OCI-LY7 (cell line): ENCODE measurements at regions not wholly inside any gene's neighbourhood (a gene's known extent, or its start where the extent isn't known, plus 50 kb on each side); places are given as distances from the start of the nearest gene placed in this dataset.

Experiments used
- BruUV-seq: library from RNA; stranded (reverse); fragments of 400-500 nt; replicated peaks from 2 replicates; lab custom pipeline; 2021; lab: Mats Ljungman, UMichigan
- CTCF ChIA-PET: fragments of 300-600 bp; sonication (Branson Sonifier 250); formaldehyde crosslinking; loops from one replicate; lab custom pipeline; 2022; ENCODE audit warnings: antibody characterized with exemption; ENCODE audit not compliant: unreplicated experiment; lab: Charles Lee
- POLR2A ChIA-PET: fragments of 300-600 bp; sonication (Branson Sonifier 250); formaldehyde crosslinking; loops from one replicate; lab custom pipeline; 2022; ENCODE audit warnings: antibody characterized with exemption; lab: Charles Lee
- DNase-seq: peaks from one replicate; pipeline ENCODE4 v3.0.0-alpha.2; 2015; ENCODE audit warnings: low spot score
- H2AFZ ChIP-seq: fragments of 200-600 bp; sonication (generic), shearing (Covaris generic); 2 replicates; pipeline ENCODE4 v1.6.1; 2014; ENCODE audit warnings: mild to moderate bottlenecking, antibody characterized with exemption, low read length, moderate library complexity
- H3K27ac ChIP-seq: fragments of 200-600 bp; sonication (generic); 2 replicates; pipeline ENCODE4 v1.5.1; 2014; ENCODE audit warnings: mixed run types, low read depth, mild to moderate bottlenecking, moderate library complexity, low read length, inconsistent platforms; ENCODE audit not compliant: poor library complexity, severe bottlenecking
- H3K36me3 ChIP-seq: fragments of 200-600 bp; sonication (generic); 2 replicates; pipeline ENCODE4 v1.6.1; 2014; ENCODE audit warnings: mild to moderate bottlenecking, antibody characterized with exemption, low read length, moderate library complexity, mixed read lengths; ENCODE audit not compliant: insufficient read depth
- H3K4me1 ChIP-seq: fragments of 200-600 bp; sonication (generic); 2 replicates; pipeline ENCODE4 v1.5.1; 2014; ENCODE audit warnings: mild to moderate bottlenecking, low read length; ENCODE audit not compliant: insufficient read depth, poor library complexity, severe bottlenecking
- H3K4me2 ChIP-seq: fragments of 200-600 bp; sonication (generic); 2 replicates; pipeline ENCODE4 v1.6.1; 2014; ENCODE audit warnings: mild to moderate bottlenecking, low read length
- H3K4me3 ChIP-seq: fragments of 200-600 bp; sonication (generic); 2 replicates; pipeline ENCODE4 v1.5.1; 2014; ENCODE audit warnings: mild to moderate bottlenecking, low read depth, low read length; ENCODE audit not compliant: poor library complexity, severe bottlenecking
- H3K79me2 ChIP-seq: fragments of 200-600 bp; sonication (generic); 2 replicates; pipeline ENCODE4 v1.6.1; 2016; ENCODE audit warnings: low read depth, mild to moderate bottlenecking, low read length, moderate library complexity, mixed read lengths; ENCODE audit not compliant: insufficient read depth
- H3K9me2 ChIP-seq: fragments of 200-600 bp; sonication (generic); 2 replicates; pipeline ENCODE4 v1.6.1; 2016; ENCODE audit warnings: mild to moderate bottlenecking, low read length, mixed read lengths; ENCODE audit not compliant: insufficient read depth
- H3K9me3 ChIP-seq: fragments of 200-600 bp; sonication (generic); 2 replicates; pipeline ENCODE4 v1.6.1; 2014; ENCODE audit warnings: mild to moderate bottlenecking, mixed run types, low read length, mixed read lengths
- H4K20me1 ChIP-seq: fragments of 200-600 bp; sonication (generic); 2 replicates; pipeline ENCODE4 v1.6.1; 2014; ENCODE audit warnings: mild to moderate bottlenecking, antibody characterized with exemption, low read length, moderate library complexity, mixed read lengths; ENCODE audit not compliant: insufficient read depth
- EZH2phosphoT487 ChIP-seq: fragments of 200-600 bp; sonication (generic); IDR thresholded peaks from 2 replicates; pipeline ENCODE4 v1.6.1; 2018; ENCODE audit warnings: low read depth, borderline replicate concordance, mild to moderate bottlenecking, mixed run types, antibody characterized with exemption, low read length, moderate library complexity, mixed read lengths
- intact Hi-C: fragments of 100-400 bp; cut with micrococcal nuclease; formaldehyde crosslinking; loops from one replicate; pipeline ENCODE4 v1.10.0; 2022; ENCODE audit not compliant: unreplicated experiment
- TF ChIP-seq, protein P1 (sequence below): fragments of 200-600 bp; sonication (generic); conservative IDR thresholded peaks from 2 replicates; pipeline ENCODE4 v1.5.1; 2014; ENCODE audit warnings: mild to moderate bottlenecking, antibody characterized with exemption, low read length, moderate library complexity, mixed read lengths

DNA sequence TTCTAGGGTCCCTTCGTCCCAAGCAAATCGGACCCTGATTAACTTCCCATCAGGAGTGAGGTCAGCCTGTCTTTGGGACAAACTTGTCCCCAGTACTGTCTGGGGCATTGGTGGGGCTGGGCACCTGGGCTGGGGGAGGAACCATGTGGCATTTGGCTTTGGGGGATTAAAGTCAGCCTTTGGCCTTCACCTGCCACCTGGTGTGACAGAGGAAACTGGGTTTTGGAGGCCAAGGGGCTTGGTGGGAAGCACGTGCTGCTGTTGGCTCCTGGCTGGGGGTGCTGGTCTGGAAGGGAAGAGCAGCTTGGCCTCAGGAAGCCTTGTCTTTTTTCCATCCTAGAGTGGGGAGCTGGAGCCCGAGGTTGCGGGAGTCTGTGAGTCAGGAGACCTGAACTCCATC, 78.4 kb upstream of the NECTIN1 start:
- no peak overlapping the region for H3K27ac ChIP-seq
- no peaks in the 10 kb centered on the region for H3K36me3 ChIP-seq
- CTCF ChIA-PET, result no interaction called here
- no peaks in the 10 kb centered on the region for H3K79me2 ChIP-seq
- no peak overlapping the region for H3K4me2 ChIP-seq
- no peak for TF ChIP-seq EZH2phosphoT487
- TF ChIP-seq, protein P1, sequence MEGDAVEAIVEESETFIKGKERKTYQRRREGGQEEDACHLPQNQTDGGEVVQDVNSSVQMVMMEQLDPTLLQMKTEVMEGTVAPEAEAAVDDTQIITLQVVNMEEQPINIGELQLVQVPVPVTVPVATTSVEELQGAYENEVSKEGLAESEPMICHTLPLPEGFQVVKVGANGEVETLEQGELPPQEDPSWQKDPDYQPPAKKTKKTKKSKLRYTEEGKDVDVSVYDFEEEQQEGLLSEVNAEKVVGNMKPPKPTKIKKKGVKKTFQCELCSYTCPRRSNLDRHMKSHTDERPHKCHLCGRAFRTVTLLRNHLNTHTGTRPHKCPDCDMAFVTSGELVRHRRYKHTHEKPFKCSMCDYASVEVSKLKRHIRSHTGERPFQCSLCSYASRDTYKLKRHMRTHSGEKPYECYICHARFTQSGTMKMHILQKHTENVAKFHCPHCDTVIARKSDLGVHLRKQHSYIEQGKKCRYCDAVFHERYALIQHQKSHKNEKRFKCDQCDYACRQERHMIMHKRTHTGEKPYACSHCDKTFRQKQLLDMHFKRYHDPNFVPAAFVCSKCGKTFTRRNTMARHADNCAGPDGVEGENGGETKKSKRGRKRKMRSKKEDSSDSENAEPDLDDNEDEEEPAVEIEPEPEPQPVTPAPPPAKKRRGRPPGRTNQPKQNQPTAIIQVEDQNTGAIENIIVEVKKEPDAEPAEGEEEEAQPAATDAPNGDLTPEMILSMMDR, result no peak
- no peak overlapping the region for H3K4me3 ChIP-seq
- H3K4me1 ChIP-seq, result no peaks in the 10 kb centered on the region
- H2AFZ ChIP-seq, result no peak overlapping the region
- intact Hi-C loops, result no loop called here
- POLR2A ChIA-PET, result no interaction called here
- H4K20me1 ChIP-seq, result no peaks in the 10 kb centered on the region
- no peak for DNase-seq
- H3K9me3 ChIP-seq, result no peaks in the 10 kb centered on the region
- H3K9me2 ChIP-seq, result no peaks in the 10 kb centered on the region
- BruUV-seq, result no TSS peak

DNA sequence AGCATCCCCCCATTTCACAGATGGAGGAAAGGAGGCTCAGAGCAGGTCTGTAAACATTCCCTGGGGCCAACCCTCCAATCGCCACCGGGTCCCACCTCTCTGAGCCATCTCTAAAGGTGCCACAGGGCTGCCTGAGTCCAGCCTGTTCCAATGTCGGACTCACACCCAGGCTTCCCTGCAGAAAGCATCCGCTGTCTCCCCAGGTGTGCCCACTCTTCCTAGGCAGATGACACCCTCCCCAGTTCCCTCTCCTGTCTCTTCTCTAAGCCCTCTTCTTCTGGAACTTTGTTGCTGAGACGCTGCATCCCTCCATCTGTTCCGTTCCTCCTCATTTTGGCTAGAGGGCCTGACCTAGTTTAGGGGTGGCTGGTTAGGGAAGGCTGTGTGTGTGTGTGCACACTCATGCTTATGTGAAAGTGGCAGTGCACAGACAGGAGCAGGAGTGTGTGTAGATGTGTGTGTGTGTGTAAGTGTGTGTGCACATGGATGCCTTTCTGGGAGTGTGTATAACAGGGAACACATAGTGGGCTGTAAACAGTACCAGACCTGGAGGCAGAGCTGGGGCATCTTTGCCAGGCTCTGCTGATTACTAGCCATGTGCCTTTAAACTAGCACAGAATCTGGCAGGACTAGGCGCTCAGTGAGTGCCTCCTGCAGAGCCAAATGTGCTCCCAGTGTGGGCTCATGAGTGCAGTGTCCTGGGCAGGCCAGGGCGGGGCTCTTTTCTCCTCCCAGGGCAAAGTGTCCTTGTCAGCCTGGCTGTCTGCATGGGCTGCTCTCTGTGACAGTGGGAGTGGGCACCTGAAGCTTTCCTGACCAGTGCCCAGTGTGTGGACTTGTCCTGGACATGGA, 77.3 kb upstream of the NECTIN1 start:
- Histone ChIP-seq H3K79me2 (no peaks in the 10 kb centered on the region), H3K9me3 (no peaks in the 10 kb centered on the region), H3K36me3 (no peaks in the 10 kb centered on the region), H3K9me2 (no peaks in the 10 kb centered on the region), H3K27ac (no peak overlapping the region), H2AFZ (no peak overlapping the region), H3K4me1 (no peaks in the 10 kb centered on the region), H3K4me3 (no peak overlapping the region), H3K4me2 (no peak overlapping the region), H4K20me1 (no peaks in the 10 kb centered on the region)
- ChIA-PET POLR2A (no interaction called here), CTCF (no interaction called here)
- BruUV-seq, result no TSS peak
- TF ChIP-seq, protein P1, result no peak
- no peak for TF ChIP-seq EZH2phosphoT487
- DNase-seq, result no peak
- intact Hi-C loops, result no loop called here

DNA sequence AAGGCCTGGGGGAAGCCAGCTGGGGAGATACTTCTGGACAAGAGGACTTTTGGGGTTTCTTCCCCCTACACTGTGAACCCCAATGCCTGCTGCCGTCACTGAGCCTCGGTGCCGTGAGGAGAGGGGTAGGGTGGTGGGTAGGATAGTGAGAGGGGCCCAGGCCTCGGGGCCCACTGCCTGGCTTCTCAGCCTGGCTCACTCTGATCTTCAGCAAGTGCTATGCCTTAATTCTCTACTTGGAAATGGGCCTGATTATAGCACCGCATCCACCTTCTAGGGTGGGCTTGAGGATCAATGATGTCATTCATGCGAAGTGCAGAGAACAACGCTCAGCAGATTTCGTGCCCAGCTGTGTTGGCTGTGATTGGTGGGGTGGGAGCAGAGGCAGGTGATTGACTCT, 76.7 kb upstream of the NECTIN1 start:
- CTCF ChIA-PET, result no interaction called here
- DNase-seq, result no peak
- H3K4me3 ChIP-seq, result no peak overlapping the region
- H3K27ac ChIP-seq, result no peak overlapping the region
- POLR2A ChIA-PET, result no interaction called here
- H3K9me3 ChIP-seq, result no peaks in the 10 kb centered on the region
- H3K4me2 ChIP-seq, result no peak overlapping the region
- H3K36me3 ChIP-seq, result no peaks in the 10 kb centered on the region
- no peak overlapping the region for H2AFZ ChIP-seq
- H4K20me1 ChIP-seq, result no peaks in the 10 kb centered on the region
- no peaks in the 10 kb centered on the region for H3K79me2 ChIP-seq
- intact Hi-C loops, result no loop called here
- H3K9me2 ChIP-seq, result no peaks in the 10 kb centered on the region
- no peak for TF ChIP-seq EZH2phosphoT487
- TF ChIP-seq, protein P1, result no peak
- no peaks in the 10 kb centered on the region for H3K4me1 ChIP-seq
- no TSS peak for BruUV-seq
